HEK293 (cell line): ENCODE measurements at regions not wholly inside any gene's neighbourhood (a gene's known extent, or its start where the extent isn't known, plus 50 kb on each side); places are given as distances from the start of the nearest gene placed in this dataset.

Experiments used
- TRIM28 ChIP-seq: IDR thresholded peaks from 2 replicates; pipeline ENCODE4 v1.6.1; 2011; ENCODE audit warnings: low read length, control low read depth, borderline replicate concordance
- YY1 ChIP-seq: fragments of 450-650 bp; formaldehyde crosslinking; IDR thresholded peaks from 2 replicates; pipeline ENCODE4 v1.5.1; 2018; ENCODE audit warnings: missing biosample characterization, missing genetic modification characterization
- ZBTB20 ChIP-seq: fragments of 450-650 bp; formaldehyde crosslinking; IDR thresholded peaks from 2 replicates; pipeline ENCODE4 v1.5.1; 2016; ENCODE audit warnings: missing biosample characterization, missing genetic modification characterization
- ZNF155 ChIP-seq: fragments of 450-650 bp; formaldehyde crosslinking; IDR thresholded peaks from 2 replicates; pipeline ENCODE4 v1.5.1; 2016; ENCODE audit warnings: missing biosample characterization, missing genetic modification characterization
- ZNF274 ChIP-seq, 2 experiments: fragments of 200-500 bp in 1 of 2; fragments of 450-650 bp in 1 of 2; sonication (Bioruptor generic) in 1 of 2; formaldehyde crosslinking in 1 of 2; IDR thresholded peaks; 2 replicates each; pipeline versions ENCODE4 v1.5.1 to v1.6.1; 2014 to 2016; ENCODE audit warnings: borderline replicate concordance in 1 of 2, inconsistent platforms in 1 of 2, low read length in 1 of 2, missing biosample characterization in 1 of 2, missing genetic modification characterization in 1 of 2
- ZNF302 ChIP-seq: fragments of 450-650 bp; formaldehyde crosslinking; IDR thresholded peaks from 2 replicates; pipeline ENCODE4 v1.5.1; 2016; ENCODE audit warnings: missing biosample characterization, missing genetic modification characterization, low read depth
- ZNF362 ChIP-seq: fragments of 450-650 bp; formaldehyde crosslinking; IDR thresholded peaks from 2 replicates; pipeline ENCODE4 v1.5.1; 2016; ENCODE audit warnings: missing biosample characterization, missing genetic modification characterization
- ZNF664 ChIP-seq: fragments of 450-650 bp; formaldehyde crosslinking; IDR thresholded peaks from 2 replicates; pipeline ENCODE4 v1.5.1; 2016; ENCODE audit warnings: missing biosample characterization, missing genetic modification characterization
- ZNF704 ChIP-seq: fragments of 450-650 bp; formaldehyde crosslinking; IDR thresholded peaks from 2 replicates; pipeline ENCODE4 v1.5.1; 2016; ENCODE audit warnings: missing biosample characterization, missing genetic modification characterization
- TF ChIP-seq, protein P1 (sequence below): fragments of 450-650 bp; formaldehyde crosslinking; IDR thresholded peaks from 2 replicates; pipeline ENCODE4 v1.5.1; 2016; ENCODE audit warnings: missing biosample characterization, missing genetic modification characterization
- TF ChIP-seq, protein P2 (sequence below): fragments of 450-650 bp; formaldehyde crosslinking; IDR thresholded peaks from 2 replicates; pipeline ENCODE4 v1.5.1; 2016; ENCODE audit warnings: missing biosample characterization, missing genetic modification characterization
- TF ChIP-seq, protein P3 (sequence below): fragments of 450-650 bp; formaldehyde crosslinking; IDR thresholded peaks from 2 replicates; pipeline ENCODE4 v1.5.1; 2017; ENCODE audit warnings: missing biosample characterization, missing genetic modification characterization

GRCh38 chr15:96121086-96121920 is 209.2 kb upstream of the NR2F2 start:
- TF ChIP-seq, protein P1, sequence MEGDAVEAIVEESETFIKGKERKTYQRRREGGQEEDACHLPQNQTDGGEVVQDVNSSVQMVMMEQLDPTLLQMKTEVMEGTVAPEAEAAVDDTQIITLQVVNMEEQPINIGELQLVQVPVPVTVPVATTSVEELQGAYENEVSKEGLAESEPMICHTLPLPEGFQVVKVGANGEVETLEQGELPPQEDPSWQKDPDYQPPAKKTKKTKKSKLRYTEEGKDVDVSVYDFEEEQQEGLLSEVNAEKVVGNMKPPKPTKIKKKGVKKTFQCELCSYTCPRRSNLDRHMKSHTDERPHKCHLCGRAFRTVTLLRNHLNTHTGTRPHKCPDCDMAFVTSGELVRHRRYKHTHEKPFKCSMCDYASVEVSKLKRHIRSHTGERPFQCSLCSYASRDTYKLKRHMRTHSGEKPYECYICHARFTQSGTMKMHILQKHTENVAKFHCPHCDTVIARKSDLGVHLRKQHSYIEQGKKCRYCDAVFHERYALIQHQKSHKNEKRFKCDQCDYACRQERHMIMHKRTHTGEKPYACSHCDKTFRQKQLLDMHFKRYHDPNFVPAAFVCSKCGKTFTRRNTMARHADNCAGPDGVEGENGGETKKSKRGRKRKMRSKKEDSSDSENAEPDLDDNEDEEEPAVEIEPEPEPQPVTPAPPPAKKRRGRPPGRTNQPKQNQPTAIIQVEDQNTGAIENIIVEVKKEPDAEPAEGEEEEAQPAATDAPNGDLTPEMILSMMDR: no peak
- TF ChIP-seq, protein P2, sequence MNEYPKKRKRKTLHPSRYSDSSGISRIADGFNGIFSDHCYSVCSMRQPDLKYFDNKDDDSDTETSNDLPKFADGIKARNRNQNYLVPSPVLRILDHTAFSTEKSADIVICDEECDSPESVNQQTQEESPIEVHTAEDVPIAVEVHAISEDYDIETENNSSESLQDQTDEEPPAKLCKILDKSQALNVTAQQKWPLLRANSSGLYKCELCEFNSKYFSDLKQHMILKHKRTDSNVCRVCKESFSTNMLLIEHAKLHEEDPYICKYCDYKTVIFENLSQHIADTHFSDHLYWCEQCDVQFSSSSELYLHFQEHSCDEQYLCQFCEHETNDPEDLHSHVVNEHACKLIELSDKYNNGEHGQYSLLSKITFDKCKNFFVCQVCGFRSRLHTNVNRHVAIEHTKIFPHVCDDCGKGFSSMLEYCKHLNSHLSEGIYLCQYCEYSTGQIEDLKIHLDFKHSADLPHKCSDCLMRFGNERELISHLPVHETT: no peak
- TF ChIP-seq TRIM28 (no peak), YY1 (tag by site-specific recombination) (no peak), ZBTB20 (tag by site-specific recombination) (no peak), ZNF704 (no peak), ZNF664 (tag by site-specific recombination) (no peak), ZNF302 (tag by site-specific recombination) (no peak), ZNF362 (no peak), ZNF155 (no peak), ZNF274 (IDR thresholded peaks at IDR 0.05; ENCODE audit: low read length) (no peak), ZNF274 (tag by site-specific recombination; IDR thresholded peaks at IDR 0.05; ENCODE audit: borderline replicate concordance) (no peak)
- TF ChIP-seq, protein P3, sequence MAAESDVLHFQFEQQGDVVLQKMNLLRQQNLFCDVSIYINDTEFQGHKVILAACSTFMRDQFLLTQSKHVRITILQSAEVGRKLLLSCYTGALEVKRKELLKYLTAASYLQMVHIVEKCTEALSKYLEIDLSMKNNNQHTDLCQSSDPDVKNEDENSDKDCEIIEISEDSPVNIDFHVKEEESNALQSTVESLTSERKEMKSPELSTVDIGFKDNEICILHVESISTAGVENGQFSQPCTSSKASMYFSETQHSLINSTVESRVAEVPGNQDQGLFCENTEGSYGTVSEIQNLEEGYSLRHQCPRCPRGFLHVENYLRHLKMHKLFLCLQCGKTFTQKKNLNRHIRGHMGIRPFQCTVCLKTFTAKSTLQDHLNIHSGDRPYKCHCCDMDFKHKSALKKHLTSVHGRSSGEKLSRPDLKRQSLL (tag by site-specific recombination): no peak
